Activated naive CD4-positive, alpha-beta T cell treated with anti-CD3 and anti-CD28 coated beads, Interleukin-2, amount 10 ng/mL, durations not matched to agents 7 days and 5 days (primary cell): ENCODE measurements at regions not wholly inside any gene's neighbourhood (a gene's known extent, or its start where the extent isn't known, plus 50 kb on each side); places are given as distances from the start of the nearest gene placed in this dataset.
A peak's percentile ranks its signal among the peaks of the same experiment; 100 is the strongest.

Source experiments
- CTCF ChIA-PET: fragments of 350-600 bp; sonication (Branson Sonifier 250); formaldehyde crosslinking; loops from one replicate; lab custom pipeline; 2021; ENCODE audit warnings: antibody characterized with exemption; lab: Charles Lee
- DNase-seq: peaks from one replicate; pipeline ENCODE4 v3.0.0-alpha.2; 2020
- H3K27ac Mint-ChIP-seq: one replicate; pipeline ENCODE4 v1.8.0; 2021; ENCODE audit warnings: mild to moderate bottlenecking, moderate library complexity, mixed read lengths
- H3K27me3 Mint-ChIP-seq: one replicate; pipeline ENCODE4 v1.8.0; 2021; ENCODE audit warnings: mild to moderate bottlenecking, mixed read lengths
- H3K36me3 Mint-ChIP-seq: one replicate; pipeline ENCODE4 v1.8.0; 2021; ENCODE audit warnings: mixed read lengths
- H3K4me1 Mint-ChIP-seq: one replicate; pipeline ENCODE4 v1.8.0; 2021; ENCODE audit warnings: mixed read lengths
- H3K4me3 Mint-ChIP-seq: one replicate; pipeline ENCODE4 v1.8.0; 2021; ENCODE audit warnings: mild to moderate bottlenecking, moderate library complexity, mixed read lengths
- H3K9me3 Mint-ChIP-seq: one replicate; pipeline ENCODE4 v1.8.0; 2021; ENCODE audit warnings: mixed read lengths

- CTCF ChIA-PET, result interaction anchor here (0.9 kb wide), 1 partner anchor 79 kb away, joined by 3 read pairs; no protein-coding TSS in a partner anchor
These were observed 206.3 kb upstream of the GYPC start for GRCh38 chr2:126449677-126450076.

GRCh38 chr2:126463892-126464674 lies 191.9 kb upstream of the GYPC start:
- CTCF ChIA-PET, result no interaction called here
- no peak for DNase-seq
- no peaks in the 10 kb centered on the region for H3K9me3 Mint-ChIP-seq

More at GRCh38 chr2:126449677-126450076, 206.3 kb upstream of the GYPC start:
- H3K9me3 Mint-ChIP-seq, result no peaks in the 10 kb centered on the region
- no peaks in the 10 kb centered on the region for H3K36me3 Mint-ChIP-seq
- no peak overlapping the region for H3K27ac Mint-ChIP-seq
- H3K27me3 Mint-ChIP-seq, result no peaks in the 10 kb centered on the region
- H3K4me3 Mint-ChIP-seq, result no peak overlapping the region
- DNase-seq, result no peak
- no peaks in the 10 kb centered on the region for H3K4me1 Mint-ChIP-seq

GRCh38 chr2:126467367-126468054 lies 188.4 kb upstream of the GYPC start:
- DNase-seq, result peak; percentile 32
- H3K36me3 Mint-ChIP-seq, result no peaks in the 10 kb centered on the region
- CTCF ChIA-PET, result no interaction called here
- peaks cover 4% of the 10 kb centered on the region for H3K4me1 Mint-ChIP-seq
- no peak overlapping the region for H3K4me3 Mint-ChIP-seq
- H3K27ac Mint-ChIP-seq, result peak overlapping the region; percentile 70
- no peaks in the 10 kb centered on the region for H3K9me3 Mint-ChIP-seq
- peaks cover 5% of the 10 kb centered on the region for H3K27me3 Mint-ChIP-seq

More at GRCh38 chr2:126463892-126464674, 191.9 kb upstream of the GYPC start:
- H3K4me1 Mint-ChIP-seq, result peaks cover 4% of the 10 kb centered on the region
- H3K36me3 Mint-ChIP-seq, result no peaks in the 10 kb centered on the region
- peaks cover 3% of the 10 kb centered on the region for H3K27me3 Mint-ChIP-seq
- H3K4me3 Mint-ChIP-seq, result no peak overlapping the region
- no peak overlapping the region for H3K27ac Mint-ChIP-seq

GRCh38 chr2:126475031-126475430 lies 180.9 kb upstream of the GYPC start:
- Mint-ChIP-seq H3K27ac (no peak overlapping the region), H3K4me1 (no peaks in the 10 kb centered on the region), H3K4me3 (no peak overlapping the region), H3K27me3 (peaks cover 9% of the 10 kb centered on the region), H3K9me3 (no peaks in the 10 kb centered on the region), H3K36me3 (no peaks in the 10 kb centered on the region)
- CTCF ChIA-PET, result interaction anchor here (0.7 kb wide), 1 partner anchor 9 kb away, joined by 3 read pairs; no protein-coding TSS in a partner anchor
- no peak for DNase-seq

- H3K27ac Mint-ChIP-seq, result no peak overlapping the region
- H3K4me1 Mint-ChIP-seq, result no peaks in the 10 kb centered on the region
- CTCF ChIA-PET, result no interaction called here
- no peak for DNase-seq
- peaks cover 8% of the 10 kb centered on the region for H3K27me3 Mint-ChIP-seq
- no peak overlapping the region for H3K4me3 Mint-ChIP-seq
- no peaks in the 10 kb centered on the region for H3K36me3 Mint-ChIP-seq
- no peaks in the 10 kb centered on the region for H3K9me3 Mint-ChIP-seq
These were observed 179.3 kb upstream of the GYPC start for GRCh38 chr2:126476691-126477090.

GRCh38 chr2:126480033-126480432 lies 175.9 kb upstream of the GYPC start:
- H3K27me3 Mint-ChIP-seq, result peaks cover 3% of the 10 kb centered on the region
- no peak overlapping the region for H3K27ac Mint-ChIP-seq
- DNase-seq, result no peak
- no peaks in the 10 kb centered on the region for H3K36me3 Mint-ChIP-seq
- H3K9me3 Mint-ChIP-seq, result no peaks in the 10 kb centered on the region
- no peak overlapping the region for H3K4me3 Mint-ChIP-seq
- CTCF ChIA-PET, result no interaction called here
- H3K4me1 Mint-ChIP-seq, result no peaks in the 10 kb centered on the region

GRCh38 chr2:126482582-126483464 lies 173.1 kb upstream of the GYPC start:
- Mint-ChIP-seq H3K36me3 (no peaks in the 10 kb centered on the region), H3K9me3 (no peaks in the 10 kb centered on the region), H3K4me1 (no peaks in the 10 kb centered on the region), H3K27ac (no peak overlapping the region), H3K27me3 (peaks cover 3% of the 10 kb centered on the region), H3K4me3 (no peak overlapping the region)
- CTCF ChIA-PET, result no interaction called here
- DNase-seq, result peak; percentile 29

- Mint-ChIP-seq H3K4me1 (no peaks in the 10 kb centered on the region), H3K9me3 (peaks cover 7% of the 10 kb centered on the region), H3K27ac (no peak overlapping the region), H3K36me3 (no peaks in the 10 kb centered on the region), H3K27me3 (no peaks in the 10 kb centered on the region), H3K4me3 (no peak overlapping the region)
- CTCF ChIA-PET, result no interaction called here
- DNase-seq, result no peak
These were observed 161.4 kb upstream of the GYPC start for GRCh38 chr2:126494593-126494992.

- DNase-seq, result no peak
- CTCF ChIA-PET, result no interaction called here
- Mint-ChIP-seq H3K9me3 (peaks cover 7% of the 10 kb centered on the region), H3K36me3 (no peaks in the 10 kb centered on the region), H3K4me1 (no peaks in the 10 kb centered on the region), H3K4me3 (no peak overlapping the region), H3K27me3 (no peaks in the 10 kb centered on the region), H3K27ac (no peak overlapping the region)
These were observed 160.8 kb upstream of the GYPC start for GRCh38 chr2:126495189-126495588.

- Mint-ChIP-seq H3K4me1 (no peaks in the 10 kb centered on the region), H3K4me3 (no peak overlapping the region), H3K27me3 (no peaks in the 10 kb centered on the region), H3K27ac (no peak overlapping the region), H3K9me3 (peaks cover 7% of the 10 kb centered on the region), H3K36me3 (no peaks in the 10 kb centered on the region)
- no peak for DNase-seq
- CTCF ChIA-PET, result no interaction called here
These were observed 159.5 kb upstream of the GYPC start for GRCh38 chr2:126496493-126496892.

- CTCF ChIA-PET, result no interaction called here
- Mint-ChIP-seq H3K4me3 (no peak overlapping the region), H3K36me3 (no peaks in the 10 kb centered on the region), H3K4me1 (no peaks in the 10 kb centered on the region), H3K27ac (no peak overlapping the region), H3K27me3 (no peaks in the 10 kb centered on the region), H3K9me3 (no peaks in the 10 kb centered on the region)
- DNase-seq, result no peak
These were observed 152.5 kb upstream of the GYPC start for GRCh38 chr2:126503476-126503875.

GRCh38 chr2:126504949-126505348 lies 151.0 kb upstream of the GYPC start:
- H3K27me3 Mint-ChIP-seq, result no peaks in the 10 kb centered on the region
- no peak overlapping the region for H3K4me3 Mint-ChIP-seq
- H3K9me3 Mint-ChIP-seq, result no peaks in the 10 kb centered on the region
- DNase-seq, result no peak
- CTCF ChIA-PET, result no interaction called here
- H3K36me3 Mint-ChIP-seq, result no peaks in the 10 kb centered on the region
- H3K27ac Mint-ChIP-seq, result no peak overlapping the region
- H3K4me1 Mint-ChIP-seq, result no peaks in the 10 kb centered on the region

GRCh38 chr2:126506786-126507185 lies 149.2 kb upstream of the GYPC start:
- H3K9me3 Mint-ChIP-seq, result no peaks in the 10 kb centered on the region
- no peak overlapping the region for H3K4me3 Mint-ChIP-seq
- DNase-seq, result no peak
- no peak overlapping the region for H3K27ac Mint-ChIP-seq
- no peaks in the 10 kb centered on the region for H3K4me1 Mint-ChIP-seq
- H3K36me3 Mint-ChIP-seq, result no peaks in the 10 kb centered on the region
- no peaks in the 10 kb centered on the region for H3K27me3 Mint-ChIP-seq
- CTCF ChIA-PET, result no interaction called here

- CTCF ChIA-PET, result interaction anchor here (1.6 kb wide), 1 partner anchor 20 kb away, joined by 5 read pairs; no protein-coding TSS in a partner anchor
- H3K4me3 Mint-ChIP-seq, result no peak overlapping the region
These were observed 148.5 kb upstream of the GYPC start for GRCh38 chr2:126507425-126507911.

More at GRCh38 chr2:126507425-126507911, 148.5 kb upstream of the GYPC start:
- Mint-ChIP-seq H3K4me1 (no peaks in the 10 kb centered on the region), H3K27ac (no peak overlapping the region), H3K36me3 (no peaks in the 10 kb centered on the region), H3K9me3 (no peaks in the 10 kb centered on the region), H3K27me3 (no peaks in the 10 kb centered on the region)
- DNase-seq, result no peak
